Fibroblast of the aortic adventitia (primary cell): ENCODE measurements at regions not wholly inside any gene's neighbourhood (a gene's known extent, or its start where the extent isn't known, plus 50 kb on each side); places are given as distances from the start of the nearest gene placed in this dataset.
A peak's percentile ranks its signal among the peaks of the same experiment; 100 is the strongest.

Experiments
- DNase-seq: peaks from one replicate; pipeline ENCODE4 v3.0.0-alpha.2; 2010; ENCODE audit warnings: low read depth
- H3K4me3 ChIP-seq: 2 replicates; pipeline ENCODE4 v1.5.1; 2011; ENCODE audit warnings: low read depth, mild to moderate bottlenecking, control low read depth, low read length, moderate library complexity
- CTCF ChIP-seq: IDR thresholded peaks from 2 replicates; pipeline ENCODE4 v1.5.1; 2011; ENCODE audit warnings: mild to moderate bottlenecking, low read length, control low read depth, inconsistent platforms; ENCODE audit not compliant: insufficient read depth

GRCh38 chr1:183726825-183727224 lies 73.7 kb upstream of the APOBEC4 start:
- no peak for TF ChIP-seq CTCF
- no peak for DNase-seq

GRCh38 chr1:183724350-183725042 lies 71.4 kb upstream of the APOBEC4 start:
- H3K4me3 ChIP-seq: no peak overlapping the region
- no peak for DNase-seq
- no peak for TF ChIP-seq CTCF

More at GRCh38 chr1:183726825-183727224, 73.7 kb upstream of the APOBEC4 start:
- H3K4me3 ChIP-seq: no peak overlapping the region

- no peak for DNase-seq
- TF ChIP-seq CTCF: no peak
- no peak overlapping the region for H3K4me3 ChIP-seq
These were observed 70.5 kb upstream of the APOBEC4 start for GRCh38 chr1:183723571-183723970.

GRCh38 chr1:183721041-183721440 lies 67.9 kb upstream of the APOBEC4 start:
- no peak overlapping the region for H3K4me3 ChIP-seq
- TF ChIP-seq CTCF: no peak
- no peak for DNase-seq

GRCh38 chr1:183720028-183720427 lies 66.9 kb upstream of the APOBEC4 start:
- no peak overlapping the region for H3K4me3 ChIP-seq
- peak; percentile 44 for DNase-seq
- no peak for TF ChIP-seq CTCF

GRCh38 chr1:183719289-183719688 lies 66.2 kb upstream of the APOBEC4 start:
- no peak for DNase-seq
- no peak for TF ChIP-seq CTCF

GRCh38 chr1:183716286-183716685 lies 63.2 kb upstream of the APOBEC4 start:
- no peak for TF ChIP-seq CTCF
- no peak for DNase-seq

More at GRCh38 chr1:183719289-183719688, 66.2 kb upstream of the APOBEC4 start:
- no peak overlapping the region for H3K4me3 ChIP-seq

More at GRCh38 chr1:183716286-183716685, 63.2 kb upstream of the APOBEC4 start:
- H3K4me3 ChIP-seq: no peak overlapping the region
